ENCODE measurements at regions not wholly inside any gene's neighbourhood (a gene's known extent, or its start where the extent isn't known, plus 50 kb on each side); places are given as distances from the start of the nearest gene placed in this dataset.

DNA sequence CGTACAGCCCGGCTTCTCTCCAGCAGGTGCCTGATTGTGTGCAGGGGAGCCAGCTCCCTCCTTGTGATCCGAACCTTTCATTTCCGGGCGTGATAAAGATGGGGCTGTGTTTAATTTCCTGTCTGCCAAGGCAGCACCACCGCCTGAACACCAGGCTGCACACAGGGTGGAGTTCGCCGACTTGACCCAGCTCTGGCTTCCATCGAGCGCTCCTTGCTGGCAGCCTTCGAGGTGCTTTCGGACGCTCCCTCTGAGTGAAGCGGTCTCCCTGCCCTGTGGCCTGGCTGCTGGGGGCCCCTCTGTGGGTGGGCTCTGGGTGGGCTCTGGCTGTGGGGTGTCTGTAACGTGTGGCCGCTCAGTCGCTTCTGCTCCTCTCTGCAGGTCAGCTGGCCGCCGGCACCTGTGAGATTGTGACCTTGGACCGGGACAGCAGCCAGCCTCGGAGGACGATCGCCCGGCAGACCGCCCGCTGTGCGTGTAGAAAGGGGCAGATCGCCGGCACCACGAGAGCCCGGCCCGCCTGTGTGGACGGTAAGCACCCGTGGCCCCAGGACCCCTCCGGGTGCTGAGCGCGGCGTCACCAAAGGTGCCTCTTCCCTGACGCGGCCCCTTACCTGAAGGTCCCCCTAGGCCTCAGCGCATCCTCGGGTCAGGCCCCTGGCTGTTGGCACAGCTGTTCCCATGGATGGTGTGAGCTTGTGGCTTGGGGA lies 1181.3 kb downstream of the BRD1 start:
- no peak for DNase-seq

GRCh38 chr22:48645766-48646165 lies 1181.9 kb downstream of the BRD1 start:
- DNase-seq = no peak

DNA sequence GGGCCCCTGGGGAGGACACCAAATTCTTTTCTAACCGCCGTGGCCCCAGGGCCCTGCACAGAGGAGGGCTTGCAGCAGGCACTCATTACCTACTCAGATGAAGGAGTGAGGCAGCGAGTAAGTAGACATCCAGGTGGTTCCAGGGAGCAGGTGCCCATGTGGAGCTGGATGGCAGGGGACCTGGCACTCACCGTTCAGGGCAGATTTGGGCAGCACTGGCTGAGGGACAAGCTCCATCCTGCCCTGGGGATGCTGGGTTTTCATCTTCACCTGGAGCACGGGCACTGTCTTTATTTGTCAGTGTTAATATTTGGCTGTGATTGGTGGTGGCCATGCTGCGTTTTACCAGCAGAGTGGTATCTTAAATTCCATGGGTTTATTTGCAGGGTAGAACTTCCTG lies 1182.7 kb downstream of the BRD1 start:
- no peak for DNase-seq

DNA sequence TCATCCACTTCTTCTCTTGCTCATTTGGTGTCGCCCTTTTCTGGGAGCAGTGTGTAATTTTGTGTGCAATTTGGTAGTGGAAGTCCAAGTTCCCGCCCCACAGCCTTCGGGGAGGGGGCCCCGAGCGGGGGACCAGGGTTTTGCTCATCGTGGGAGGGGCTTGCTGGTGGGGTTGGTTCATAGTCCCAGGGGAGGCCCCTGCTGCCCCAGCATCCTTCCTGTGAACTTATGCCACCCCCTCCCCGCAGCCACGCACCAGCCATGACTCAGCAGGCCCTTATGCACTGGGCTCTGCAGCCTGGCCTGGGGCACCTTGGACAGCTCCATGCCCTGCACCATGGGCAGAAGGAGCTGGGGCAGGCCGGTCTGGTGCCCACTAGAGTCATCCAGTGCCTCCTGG lies 1183.6 kb downstream of the BRD1 start:
- peak; percentile 81 for DNase-seq

DNA sequence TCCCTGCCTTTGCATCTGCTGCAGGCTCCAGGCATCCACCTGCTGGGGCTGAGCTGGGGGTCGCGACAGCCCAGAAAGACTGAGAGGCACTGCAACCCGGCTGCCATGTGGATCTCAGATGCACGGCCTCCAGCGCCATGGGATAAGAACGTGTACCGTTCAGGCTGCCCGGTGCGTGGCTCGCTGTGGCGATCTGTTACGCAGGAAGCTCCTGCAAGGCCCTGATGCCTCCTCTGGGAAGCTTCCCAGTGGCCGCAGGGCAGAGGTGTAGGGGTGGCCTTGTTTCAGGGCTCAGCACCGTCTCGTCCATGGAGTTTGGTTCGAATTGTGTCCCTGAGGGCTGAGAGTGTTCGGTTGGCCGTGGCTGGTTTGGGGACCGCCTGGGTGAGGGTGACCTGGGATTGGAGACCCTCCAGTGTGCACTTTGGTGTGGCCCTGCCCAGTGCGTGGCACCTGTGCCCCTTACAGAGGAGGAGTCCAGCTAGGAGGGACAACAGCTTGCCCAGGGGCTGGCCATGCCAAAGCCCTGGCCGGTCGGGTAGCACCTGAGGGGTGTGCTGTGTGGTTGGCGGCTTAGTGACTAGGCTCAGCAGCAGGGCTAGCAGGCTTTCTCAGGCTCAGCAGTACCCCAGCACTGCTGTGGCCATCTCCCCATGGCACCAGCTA lies 1184.5 kb downstream of the BRD1 start:
- DNase-seq = no peak

- DNase-seq = no peak
These were observed 1185.1 kb downstream of the BRD1 start for GRCh38 chr22:48642550-48642949.

- DNase-seq = no peak
These were observed 1185.7 kb downstream of the BRD1 start for GRCh38 chr22:48641906-48642475.

DNA sequence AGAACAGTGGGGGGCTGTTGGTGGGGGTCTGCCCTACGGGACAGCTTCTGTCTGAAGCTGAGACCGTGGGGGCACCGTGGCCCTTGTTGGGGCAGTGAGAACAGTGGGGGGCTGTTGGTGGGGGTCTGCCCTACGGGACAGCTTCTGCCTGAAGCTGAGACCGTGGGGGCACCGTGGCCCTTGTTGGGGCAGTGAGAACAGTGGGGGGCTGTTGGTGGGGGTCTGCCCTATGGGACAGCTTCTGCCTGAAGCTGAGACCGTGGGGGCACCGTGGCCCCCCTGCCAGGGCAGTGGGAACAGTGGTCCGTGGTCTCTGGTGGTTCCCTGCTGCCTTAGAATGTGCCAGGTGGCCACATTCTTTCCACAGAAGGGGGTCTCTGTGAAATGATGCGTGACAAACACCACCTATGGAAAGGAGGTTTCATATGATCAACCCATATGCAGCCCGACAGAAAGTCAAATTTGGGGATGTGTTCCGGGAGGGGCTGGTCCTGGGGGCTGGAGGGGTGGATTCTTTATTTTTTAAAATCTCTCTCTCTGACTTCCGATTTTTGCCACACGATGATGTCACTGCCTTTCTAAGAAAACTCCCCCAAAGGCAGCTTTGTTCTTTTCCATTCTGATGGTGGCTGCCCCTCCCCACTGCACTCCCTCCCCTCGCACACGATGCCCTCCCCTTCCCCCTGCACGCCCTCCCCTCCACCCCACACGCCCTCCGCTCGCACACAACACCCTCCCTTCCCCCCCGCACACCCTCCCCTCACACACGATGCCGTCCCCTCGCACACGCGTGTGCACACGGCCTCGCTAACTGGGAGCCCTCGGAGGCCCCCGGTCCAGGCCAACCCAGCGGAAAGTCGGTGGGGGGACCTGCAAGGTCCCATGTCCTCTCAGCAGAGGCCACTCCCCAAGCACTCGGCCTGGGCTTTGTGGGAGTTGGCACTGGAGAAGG lies 1186.5 kb downstream of the BRD1 start:
- peak; percentile 16 for DNase-seq

GRCh38 chr22:48639896-48640748 lies 1187.6 kb downstream of the BRD1 start:
- DNase-seq = no peak

DNA sequence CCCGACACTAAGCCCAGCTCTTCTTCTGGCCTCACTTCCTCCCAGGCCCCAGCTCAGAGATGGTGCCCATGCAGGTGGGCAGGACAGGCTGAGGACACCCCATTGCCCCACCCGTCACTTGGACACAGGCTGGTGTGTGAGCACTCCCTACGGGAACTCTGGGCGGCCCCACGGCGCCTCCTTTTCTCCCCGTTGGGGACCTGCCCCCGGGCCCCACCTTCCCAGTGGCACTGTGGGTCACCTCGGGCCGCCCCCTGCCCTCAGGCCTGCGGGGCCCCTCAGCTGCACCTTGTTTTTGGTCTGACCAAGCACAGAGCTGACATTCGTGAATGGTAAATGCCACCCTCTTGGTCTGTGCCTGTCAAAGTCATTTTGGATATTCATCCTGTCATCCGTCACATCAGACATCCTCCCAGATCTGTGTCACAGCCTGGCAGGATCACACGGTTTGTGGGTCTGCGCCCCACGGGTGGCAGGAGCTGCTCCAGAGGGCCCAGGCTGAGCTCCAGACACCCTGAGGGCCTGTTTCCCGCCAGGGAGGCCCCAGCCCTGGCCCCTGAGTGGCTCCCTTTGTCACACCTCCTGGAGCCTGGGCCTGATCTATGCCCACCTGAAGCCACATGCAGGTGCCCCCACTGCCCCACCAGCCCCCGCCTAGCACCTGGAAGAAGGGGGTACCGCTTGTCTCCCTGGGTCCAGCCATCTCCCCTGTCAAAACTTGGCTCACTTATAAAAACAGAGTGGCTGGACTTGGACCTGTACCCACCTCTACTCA lies 1188.5 kb downstream of the BRD1 start:
- DNase-seq = no peak

DNA sequence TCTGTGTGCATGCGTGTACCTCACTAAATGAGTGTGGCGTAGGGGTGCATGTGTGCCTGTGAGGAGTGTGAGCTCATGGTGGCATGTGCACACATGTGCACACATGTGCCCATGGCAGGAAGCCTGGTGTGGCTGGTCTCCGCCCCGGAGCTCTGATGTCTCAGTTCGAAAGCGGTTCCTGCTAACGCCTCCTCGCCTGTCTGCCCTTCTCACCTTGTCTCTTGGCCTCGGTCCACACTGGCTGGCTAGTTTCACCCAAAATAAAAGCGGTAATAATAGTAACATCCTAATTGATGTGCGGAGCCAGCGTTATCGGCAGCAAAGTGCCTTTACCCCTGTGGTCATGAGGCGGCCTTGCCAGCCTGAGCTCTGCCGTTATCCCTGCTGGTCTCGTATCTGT lies 1190.4 kb downstream of the BRD1 start:
- no peak for DNase-seq

DNA sequence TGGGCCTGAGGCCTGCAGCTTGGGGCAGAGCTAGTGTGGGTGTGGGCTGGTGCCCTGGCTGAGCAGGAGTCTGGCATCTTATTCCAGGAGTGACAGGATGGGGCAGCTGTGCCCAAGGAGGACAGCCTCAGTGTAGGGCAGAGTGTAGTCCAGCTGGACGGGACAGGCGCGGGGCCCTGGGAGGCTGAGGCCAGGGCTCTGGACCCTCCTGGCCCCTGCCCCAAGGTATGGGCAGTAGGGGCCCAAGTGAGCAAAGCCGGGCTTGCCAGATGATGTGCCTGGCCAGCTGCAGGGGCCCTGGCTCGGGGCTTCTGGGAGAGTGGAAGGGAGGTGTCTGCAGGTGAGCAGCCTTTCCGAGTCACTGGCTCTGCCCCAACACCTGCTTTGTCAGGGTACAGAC lies 1190.9 kb downstream of the BRD1 start:
- DNase-seq = no peak

DNA sequence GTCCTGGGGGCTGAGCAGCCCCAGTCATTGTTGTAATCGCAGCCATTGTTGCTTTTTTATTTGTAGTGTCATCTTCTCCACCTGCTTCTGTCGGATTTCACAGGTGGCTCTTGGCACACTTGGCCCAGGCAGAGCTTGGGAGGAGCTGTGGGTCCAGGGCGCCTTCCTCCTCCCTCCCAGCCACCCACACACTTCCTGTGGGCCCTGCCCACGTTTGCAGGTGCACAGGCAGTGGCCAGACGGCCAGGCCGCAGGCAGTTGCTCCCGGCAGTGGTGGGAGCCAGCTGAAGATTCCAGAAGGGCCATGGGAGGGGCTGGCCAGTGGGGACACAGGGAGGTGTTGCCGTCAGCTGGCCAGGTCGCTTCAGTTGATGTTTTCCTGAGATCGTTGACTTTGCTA lies 1191.9 kb downstream of the BRD1 start:
- no peak for DNase-seq

- DNase-seq = no peak
These were observed 1192.6 kb downstream of the BRD1 start for GRCh38 chr22:48635031-48635430.

DNA sequence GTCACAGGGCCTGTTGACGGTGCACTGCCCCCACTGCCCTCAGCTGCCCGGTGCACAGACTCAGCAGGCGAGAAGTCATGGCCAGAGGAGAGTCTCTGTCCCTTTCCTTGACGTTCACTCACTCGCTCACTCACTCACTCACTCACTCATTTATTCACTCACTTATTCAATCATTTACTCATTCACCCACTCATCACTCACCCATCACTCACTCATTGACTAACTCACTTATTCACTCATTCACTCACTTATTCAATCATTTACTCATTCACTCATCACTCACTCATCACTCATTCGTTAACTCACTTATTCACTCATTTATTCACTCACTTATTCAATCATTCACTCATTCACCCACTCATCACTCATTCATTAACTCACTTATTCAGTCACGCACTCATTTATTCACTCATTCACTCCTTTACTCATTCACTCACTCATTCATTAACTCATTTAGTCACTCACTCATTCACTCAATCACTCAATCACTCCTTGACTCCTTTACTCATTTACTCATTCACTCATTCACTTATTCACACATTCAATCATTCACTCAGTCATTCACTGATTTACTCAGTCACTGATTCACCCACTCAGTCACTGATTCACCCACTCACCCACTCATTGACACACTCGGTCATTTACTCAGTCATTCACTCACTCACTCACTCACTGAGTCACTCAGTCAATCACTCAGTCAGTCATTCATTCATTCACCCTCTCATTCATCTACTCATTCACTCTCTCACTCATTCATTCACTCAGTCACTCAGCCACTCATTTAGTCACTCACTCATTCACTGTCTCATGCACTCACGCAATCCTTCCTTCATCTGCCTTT lies 1193.5 kb downstream of the BRD1 start:
- DNase-seq = no peak

GRCh38 chr22:48632646-48633246 lies 1194.9 kb downstream of the BRD1 start:
- no peak for DNase-seq

DNA sequence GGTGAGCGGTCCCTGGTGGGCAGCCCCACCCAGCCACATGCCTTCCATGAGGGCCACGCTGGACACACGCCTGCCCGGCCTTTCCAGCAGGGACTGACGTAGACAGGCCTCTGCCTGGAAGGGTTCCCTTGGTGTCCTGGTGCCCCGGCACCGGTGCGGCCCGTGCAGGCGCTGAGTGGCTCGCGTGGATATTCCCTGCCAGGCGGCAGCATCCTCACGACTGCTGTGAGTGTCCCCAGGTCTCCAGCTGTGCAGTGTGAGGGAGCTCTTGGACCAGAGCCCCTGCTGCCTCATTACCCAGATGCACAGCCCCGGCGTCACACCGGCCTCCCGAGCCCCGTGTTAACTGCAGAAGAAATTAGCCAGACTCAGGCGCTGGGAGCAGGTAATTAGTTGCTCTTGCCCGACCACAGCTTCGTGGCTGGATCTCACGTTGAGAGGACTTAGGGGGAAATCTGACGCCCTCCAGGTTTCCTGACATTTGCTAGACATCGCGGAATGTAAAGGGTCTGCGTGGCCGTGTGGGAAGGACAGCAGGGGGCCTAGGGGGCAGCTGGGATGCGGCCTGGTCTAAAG lies 1196.3 kb downstream of the BRD1 start:
- no peak for DNase-seq

DNA sequence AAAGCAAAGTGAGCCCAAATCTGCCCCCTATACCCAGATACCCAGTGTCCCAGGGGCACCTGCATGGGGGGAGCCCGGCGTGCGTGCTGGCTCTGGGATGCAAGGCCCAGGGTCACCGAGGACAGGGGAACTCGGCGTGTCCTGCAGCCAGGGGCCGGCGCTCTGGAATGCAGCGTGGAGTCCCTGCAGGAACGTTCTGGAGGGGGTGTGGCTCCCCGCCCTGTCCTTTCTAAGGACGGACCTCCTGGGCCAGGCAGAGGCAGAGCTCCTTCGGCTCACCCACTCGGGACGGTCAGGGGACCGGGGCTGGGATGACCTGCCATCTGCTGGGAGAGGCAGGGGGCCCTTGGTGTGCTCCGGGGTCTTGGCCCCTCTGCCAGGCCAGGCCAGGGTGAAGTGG lies 1196.8 kb downstream of the BRD1 start:
- DNase-seq = no peak

DNA sequence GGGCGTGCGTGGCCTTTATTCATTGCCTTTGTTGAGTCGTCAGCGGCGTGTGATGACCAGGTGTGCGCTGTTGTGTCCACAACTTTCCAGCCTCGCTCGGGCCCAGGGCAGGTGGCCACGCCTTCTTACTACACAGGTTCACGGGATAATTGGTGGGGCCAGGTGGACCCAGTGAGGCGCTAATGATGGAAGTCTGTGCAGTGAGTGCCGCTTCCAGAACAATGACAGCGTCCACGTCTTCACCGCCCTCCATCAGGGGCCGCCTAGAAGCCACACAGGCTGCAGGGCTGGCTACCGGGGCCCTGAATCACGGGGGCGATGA lies 1197.3 kb downstream of the BRD1 start:
- DNase-seq = no peak
